HS-5 (cell line): ENCODE measurements at regions not wholly inside any gene's neighbourhood (a gene's known extent, or its start where the extent isn't known, plus 50 kb on each side); places are given as distances from the start of the nearest gene placed in this dataset.
A peak's percentile ranks its signal among the peaks of the same experiment; 100 is the strongest.
"Not testable (repeated sequence)": the region's sequence is repeated elsewhere in the genome, so short reads cannot be mapped to it uniquely, and the experiment has no call there.

Experiments
- DNase-seq: peaks from one replicate; pipeline ENCODE4 v3.0.0-alpha.2; 2012; ENCODE audit warnings: low read depth

DNA sequence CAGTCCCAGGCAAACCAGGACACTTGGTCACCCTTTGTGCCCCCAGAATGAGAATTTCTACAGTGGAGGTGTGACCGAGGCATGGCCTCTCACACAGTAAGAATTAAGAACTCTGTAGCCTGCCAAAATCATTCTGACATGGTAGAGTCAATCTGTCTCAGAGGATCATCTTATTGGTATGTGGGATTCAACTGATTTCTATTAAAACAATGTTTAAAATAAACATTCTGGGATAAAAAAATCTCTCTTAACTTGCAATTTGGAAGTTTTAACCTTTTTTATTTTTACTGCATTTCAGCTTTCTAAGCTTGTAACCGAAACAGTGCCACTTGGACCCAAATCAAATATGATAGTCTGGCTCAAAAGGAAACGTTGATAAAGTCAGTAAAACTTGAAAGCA lies 165.4 kb upstream of the LDB2 start:
- DNase-seq: peak; percentile 52

- no peak for DNase-seq
These were observed 161.8 kb upstream of the LDB2 start for GRCh38 chr4:17060230-17060629.

GRCh38 chr4:17058916-17059741 lies 160.7 kb upstream of the LDB2 start:
- no peak for DNase-seq

DNA sequence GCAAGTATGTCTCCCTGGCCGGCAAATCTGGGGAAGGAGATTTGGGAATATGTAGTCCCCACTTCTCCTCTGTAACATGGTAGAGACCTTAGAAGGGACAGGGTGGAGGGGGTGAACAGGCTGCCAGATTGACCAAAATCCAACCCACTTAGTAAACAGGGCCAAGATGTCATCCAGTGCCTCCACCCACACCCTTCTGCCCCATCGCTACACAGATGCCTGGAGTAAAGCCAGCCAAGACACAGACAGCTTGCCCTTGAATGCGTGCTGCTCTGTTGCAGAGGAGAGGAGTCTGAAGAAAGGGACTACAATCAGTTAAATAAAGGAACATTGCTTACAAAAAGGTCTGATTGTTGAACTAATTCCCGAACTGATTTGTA lies 160.1 kb upstream of the LDB2 start:
- no peak for DNase-seq

DNA sequence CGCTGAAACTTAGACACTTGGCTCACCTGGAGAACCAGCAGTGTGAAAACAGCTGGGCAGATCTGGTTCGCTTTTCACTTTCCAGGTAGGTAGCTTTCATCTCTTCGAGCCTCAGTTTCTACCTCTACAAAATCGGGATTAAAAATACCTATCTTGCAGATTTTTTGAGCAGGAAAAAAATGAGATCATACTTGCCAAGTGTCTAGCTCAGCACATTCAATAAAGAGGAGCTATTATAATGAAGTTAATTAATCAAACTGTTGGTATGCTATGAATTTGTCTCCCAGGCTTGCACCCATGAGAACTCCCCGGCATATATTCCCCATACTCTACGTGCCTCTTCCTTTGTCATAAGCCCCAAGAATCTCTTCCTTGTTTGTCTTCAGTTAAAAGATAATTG lies 158.6 kb upstream of the LDB2 start:
- DNase-seq: no peak

DNA sequence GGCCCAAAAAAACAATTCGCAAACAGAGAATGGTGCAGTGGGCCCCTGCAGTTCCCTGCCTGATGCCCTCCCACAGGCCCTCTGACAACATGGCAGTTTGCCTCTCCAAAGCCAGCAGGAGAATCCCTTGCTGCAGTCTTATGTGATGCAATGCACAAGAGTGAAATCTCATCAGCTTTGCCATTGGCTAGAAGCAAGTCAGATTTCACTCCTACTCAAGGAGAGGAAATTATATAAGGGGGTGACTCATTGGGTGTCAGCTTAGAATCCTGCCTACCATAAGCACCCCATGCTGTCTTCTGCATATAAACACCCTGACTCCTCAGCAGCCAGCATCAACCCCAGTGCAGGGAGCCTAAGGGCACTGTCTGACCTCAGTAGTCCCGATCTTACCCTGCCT lies 157.3 kb upstream of the LDB2 start:
- peak; percentile 71 for DNase-seq

- DNase-seq: no peak
These were observed 147.4 kb upstream of the LDB2 start for GRCh38 chr4:17045866-17046265.

GRCh38 chr4:17038510-17039176 lies 140.2 kb upstream of the LDB2 start:
- DNase-seq: no peak

DNA sequence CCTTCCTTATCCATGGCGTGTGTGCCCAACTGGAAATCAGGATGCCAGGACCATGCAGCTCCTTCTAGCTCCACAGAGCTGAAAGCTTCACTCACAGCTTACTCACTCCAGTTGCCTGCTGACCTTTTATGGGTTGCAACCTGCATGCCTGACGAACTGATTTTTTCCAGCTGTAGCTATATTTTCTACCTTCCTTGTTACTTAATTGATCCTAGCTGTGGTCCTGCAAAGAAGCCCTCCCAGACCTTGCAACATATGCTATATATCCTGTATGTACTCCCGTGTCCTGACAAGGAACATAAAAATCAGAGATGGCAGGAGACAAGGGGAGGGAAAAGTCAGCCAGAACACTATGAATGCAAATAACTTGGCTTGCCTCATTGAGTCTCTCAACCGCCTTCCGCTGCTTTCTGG lies 135.3 kb upstream of the LDB2 start:
- DNase-seq: no peak

- no peak for DNase-seq
These were observed 134.8 kb upstream of the LDB2 start for GRCh38 chr4:17033025-17033767.

GRCh38 chr4:17030543-17030942 lies 132.1 kb upstream of the LDB2 start:
- DNase-seq: peak; percentile 76

DNA sequence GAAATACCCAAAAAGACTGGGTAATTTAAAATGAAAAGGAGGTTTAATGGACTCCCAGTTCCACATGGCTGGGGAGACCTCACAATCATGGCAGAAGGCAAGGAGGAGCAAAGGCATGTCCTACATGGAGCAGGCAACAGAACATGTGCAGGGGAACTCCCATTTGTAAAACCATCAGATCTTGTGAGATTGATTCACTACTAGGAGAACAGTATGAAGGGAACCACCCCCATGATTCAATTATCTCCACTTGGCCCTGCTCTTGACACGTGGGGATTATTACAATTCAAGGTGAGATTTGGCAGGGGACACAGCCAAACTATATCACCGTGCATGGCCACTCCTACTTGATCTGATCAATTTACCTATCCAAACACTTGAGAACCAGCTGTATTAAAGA lies 131.5 kb upstream of the LDB2 start:
- DNase-seq: no peak

GRCh38 chr4:17029432-17029831 lies 131.0 kb upstream of the LDB2 start:
- no peak for DNase-seq

DNA sequence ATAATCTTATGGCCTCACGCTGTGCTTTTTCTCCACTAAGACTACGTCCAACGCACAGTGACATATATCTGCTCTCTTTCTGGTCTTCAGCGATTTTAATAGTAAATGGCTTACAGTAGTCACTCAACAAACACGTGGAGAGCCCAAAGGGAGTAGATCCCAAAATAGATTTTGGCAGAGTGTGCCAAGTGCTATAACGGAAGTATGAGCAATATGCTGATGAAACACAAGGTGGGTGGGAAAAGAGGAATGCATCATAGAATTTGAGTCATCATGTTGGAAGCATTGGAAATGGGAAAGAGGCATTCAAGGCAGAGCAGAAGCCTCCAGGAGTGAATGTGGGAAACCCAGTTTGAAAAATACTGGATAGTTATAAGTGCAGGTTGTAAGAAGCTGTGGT lies 129.1 kb upstream of the LDB2 start:
- peak; percentile 96 for DNase-seq

GRCh38 chr4:17024425-17024824 lies 126.0 kb upstream of the LDB2 start:
- no peak for DNase-seq

DNA sequence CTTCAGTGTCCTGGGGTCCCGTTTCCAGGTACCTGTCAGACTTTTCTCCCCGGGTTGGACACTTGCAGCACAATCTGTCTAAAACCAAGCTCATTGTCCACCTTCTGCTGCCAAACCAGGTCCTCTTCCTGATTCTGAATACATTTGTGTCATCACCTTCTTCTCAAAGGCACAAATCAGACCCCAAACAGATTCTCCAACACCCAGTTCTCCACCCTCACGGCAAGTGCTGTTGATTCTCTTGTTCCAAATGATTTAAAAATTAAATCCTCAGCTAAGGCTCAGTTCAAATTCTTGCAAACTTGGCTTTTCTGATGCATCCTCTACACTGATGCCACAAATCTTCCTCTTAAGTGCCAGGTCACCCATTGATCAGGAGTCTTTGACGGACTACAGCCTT lies 122.5 kb upstream of the LDB2 start:
- no peak for DNase-seq

DNA sequence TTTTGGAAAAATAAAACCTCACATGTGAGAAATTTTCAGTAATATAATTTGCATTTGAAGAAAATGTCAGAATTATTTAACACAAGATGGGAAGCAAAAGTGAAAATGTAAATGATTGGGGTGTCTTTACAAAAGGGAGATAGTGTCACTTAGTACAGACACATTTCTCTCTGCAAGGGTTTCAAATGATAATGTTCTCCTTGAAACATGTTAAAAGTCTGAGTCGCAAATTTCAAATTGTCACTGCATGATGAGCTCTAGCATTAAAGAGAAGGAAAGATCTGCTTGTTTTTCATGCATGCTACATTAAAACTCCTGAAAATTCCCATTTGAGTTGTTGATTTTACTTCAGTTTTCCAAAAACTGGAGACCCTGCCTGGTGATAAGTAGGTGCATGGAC lies 122.0 kb upstream of the LDB2 start:
- DNase-seq: no peak

GRCh38 chr4:17018621-17019020 lies 120.2 kb upstream of the LDB2 start:
- DNase-seq: not testable (repeated sequence)

- no peak for DNase-seq
These were observed 119.6 kb upstream of the LDB2 start for GRCh38 chr4:17018013-17018412.

GRCh38 chr4:17013382-17014006 lies 115.0 kb upstream of the LDB2 start:
- no peak for DNase-seq

GRCh38 chr4:17012451-17012850 lies 114.0 kb upstream of the LDB2 start:
- no peak for DNase-seq

DNA sequence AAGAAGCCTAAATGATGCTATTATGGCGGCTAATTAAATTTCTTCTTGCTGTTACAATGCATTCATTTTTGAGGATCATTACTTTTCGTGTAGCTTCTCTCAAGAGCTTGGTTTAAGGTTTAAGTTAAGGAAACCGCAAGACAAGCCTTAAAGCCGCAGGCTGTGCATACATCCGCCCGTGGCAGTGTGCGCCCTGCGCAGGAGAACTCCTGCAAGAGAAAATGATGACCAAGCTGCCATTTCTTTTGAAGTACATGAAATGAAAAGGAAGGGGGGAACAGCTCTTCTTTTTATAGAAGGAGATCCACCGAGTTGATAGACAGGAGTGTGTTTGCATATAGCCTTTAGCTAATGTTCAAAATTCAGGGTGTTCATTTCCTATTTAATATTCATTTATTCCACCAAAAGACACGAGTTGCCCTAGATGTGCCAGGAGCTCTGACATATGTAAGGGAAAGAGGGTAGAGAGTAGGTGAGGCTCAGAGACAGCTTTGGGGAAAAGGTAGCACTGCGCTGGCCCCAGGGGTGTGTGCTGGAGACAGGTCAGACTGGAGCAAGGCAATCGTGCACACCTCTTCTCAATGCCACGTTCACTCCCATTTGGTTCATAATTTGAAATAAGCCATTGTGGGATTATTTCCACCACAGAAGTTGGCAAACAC lies 112.1 kb upstream of the LDB2 start:
- DNase-seq: no peak
